ENCODE measurements at regions not wholly inside any gene's neighbourhood (a gene's known extent, or its start where the extent isn't known, plus 50 kb on each side); places are given as distances from the start of the nearest gene placed in this dataset.
A peak's percentile ranks its signal among the peaks of the same experiment; 100 is the strongest.

DNA sequence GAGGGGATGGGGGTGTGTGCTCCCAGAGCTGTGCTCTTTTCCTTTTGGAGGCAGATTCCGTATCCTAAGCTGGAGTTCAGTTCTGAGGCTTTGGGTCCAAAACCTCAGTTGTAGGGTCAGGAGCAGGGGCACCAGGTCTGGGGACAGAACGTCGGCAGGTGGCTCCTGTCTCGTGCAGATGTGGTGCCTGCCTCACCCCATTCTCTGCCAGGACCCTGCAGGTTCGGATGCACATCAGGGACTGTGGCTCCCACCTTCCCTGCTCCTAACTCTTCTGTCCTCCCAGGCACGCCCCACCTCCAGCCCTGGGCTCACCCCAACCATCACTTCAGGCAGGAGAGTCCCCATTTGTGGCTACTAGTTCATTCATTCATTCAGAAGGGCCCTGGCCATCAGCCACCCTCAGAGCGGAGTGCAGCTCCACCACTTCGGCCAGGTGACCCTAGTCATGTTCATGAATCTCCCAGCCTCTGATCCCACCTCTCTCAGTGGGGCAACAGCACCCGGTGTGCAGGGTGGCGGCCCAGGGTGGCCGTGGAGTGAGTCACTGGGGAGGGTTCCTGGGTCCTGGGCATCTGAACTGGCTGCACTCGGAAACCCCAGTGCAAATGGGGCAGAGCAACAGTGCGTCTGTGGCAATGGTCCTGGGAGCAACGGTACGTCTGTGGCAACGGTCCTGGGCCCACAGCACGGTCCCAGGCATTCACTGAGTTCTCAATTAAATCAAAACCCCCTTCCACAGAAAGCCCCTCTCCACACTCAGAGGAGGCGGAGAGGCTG lies 100.8 kb upstream of the FAM20C start:
- Histone ChIP-seq H3K9me3 (no peaks in the 10 kb centered on the region), H3K4me3 (no peak overlapping the region), H3K27ac (no peak overlapping the region), H3K27me3 (no peaks in the 10 kb centered on the region), H3K4me1 (peaks cover 9 to 21% of the 10 kb centered on the region in 2 donors), H3K36me3 (no peaks in the 10 kb centered on the region)
- peak in 1 of 2 donors; percentile 39 for DNase-seq (ENCODE audit: low spot score in 2 of 2)
- TF ChIP-seq, protein P1, sequence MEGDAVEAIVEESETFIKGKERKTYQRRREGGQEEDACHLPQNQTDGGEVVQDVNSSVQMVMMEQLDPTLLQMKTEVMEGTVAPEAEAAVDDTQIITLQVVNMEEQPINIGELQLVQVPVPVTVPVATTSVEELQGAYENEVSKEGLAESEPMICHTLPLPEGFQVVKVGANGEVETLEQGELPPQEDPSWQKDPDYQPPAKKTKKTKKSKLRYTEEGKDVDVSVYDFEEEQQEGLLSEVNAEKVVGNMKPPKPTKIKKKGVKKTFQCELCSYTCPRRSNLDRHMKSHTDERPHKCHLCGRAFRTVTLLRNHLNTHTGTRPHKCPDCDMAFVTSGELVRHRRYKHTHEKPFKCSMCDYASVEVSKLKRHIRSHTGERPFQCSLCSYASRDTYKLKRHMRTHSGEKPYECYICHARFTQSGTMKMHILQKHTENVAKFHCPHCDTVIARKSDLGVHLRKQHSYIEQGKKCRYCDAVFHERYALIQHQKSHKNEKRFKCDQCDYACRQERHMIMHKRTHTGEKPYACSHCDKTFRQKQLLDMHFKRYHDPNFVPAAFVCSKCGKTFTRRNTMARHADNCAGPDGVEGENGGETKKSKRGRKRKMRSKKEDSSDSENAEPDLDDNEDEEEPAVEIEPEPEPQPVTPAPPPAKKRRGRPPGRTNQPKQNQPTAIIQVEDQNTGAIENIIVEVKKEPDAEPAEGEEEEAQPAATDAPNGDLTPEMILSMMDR (IDR thresholded peaks at IDR 0.05): no peak
- intact Hi-C loops (cut with DNase I): no loop called here

DNA sequence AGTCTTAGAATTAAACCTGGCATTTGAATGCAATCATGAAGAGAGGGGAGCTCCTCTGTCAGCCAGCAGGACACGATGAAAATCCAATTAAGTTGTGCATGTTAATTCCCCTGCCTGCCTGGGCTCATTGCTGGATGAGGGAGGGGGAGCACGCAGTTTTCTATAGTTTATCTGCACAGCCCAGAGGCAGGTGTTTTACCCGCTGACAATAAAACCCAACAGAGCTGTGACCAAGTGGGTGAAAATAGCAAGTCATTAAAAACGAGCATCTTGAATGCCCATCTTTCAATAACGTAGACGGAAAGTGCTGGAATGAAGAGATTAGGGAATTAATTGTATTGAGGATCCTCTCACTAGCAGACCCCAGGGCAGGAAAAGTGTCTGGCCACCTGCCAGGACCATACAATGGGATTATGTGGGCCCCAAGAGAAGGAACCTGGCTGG lies 100.1 kb upstream of the FAM20C start:
- peak in 1 of 2 donors; percentile 41 for DNase-seq (ENCODE audit: low spot score in 2 of 2)
- intact Hi-C loops (cut with DNase I): no loop called here

DNA sequence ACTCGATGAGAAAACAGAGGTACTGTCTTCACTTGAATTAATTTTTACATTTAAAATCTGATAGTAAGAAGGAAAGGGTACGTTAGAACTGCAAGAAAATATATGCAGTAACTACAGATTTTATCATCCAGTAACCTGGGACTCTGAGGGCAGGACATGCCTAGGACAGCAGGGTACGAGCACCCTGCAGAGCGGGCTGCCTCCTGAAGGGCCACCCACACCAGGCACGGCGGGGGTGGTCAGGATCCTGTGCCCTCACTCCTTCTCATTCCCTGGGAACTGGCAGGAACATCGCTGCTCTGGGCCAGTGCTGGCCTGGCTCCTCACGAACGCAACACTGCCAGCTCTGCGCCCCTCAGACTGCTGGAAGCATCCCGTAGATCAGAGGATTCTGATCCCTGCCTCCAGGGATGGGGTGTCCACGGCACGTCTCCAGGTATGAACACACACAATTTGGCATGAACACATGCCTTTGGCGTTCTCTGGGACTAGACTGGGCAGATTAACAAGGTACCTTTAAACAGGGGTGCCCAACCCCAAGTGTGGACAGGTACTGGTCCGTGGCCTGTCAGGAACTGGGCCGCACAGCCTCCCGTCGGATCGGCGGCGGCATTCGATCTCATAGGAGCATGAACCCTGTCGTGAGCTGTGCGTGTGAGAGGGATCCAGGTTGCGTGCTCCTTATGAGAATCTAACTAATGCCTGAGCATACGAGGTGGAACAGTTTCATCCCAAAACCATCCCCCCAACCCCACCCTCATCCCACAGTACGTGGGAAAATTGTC lies 99.3 kb upstream of the FAM20C start:
- no peak overlapping the region for H3K27ac ChIP-seq
- TF ChIP-seq, protein P1 (IDR thresholded peaks at IDR 0.05): no peak
- intact Hi-C loops (cut with DNase I): no loop called here
- H3K9me3 ChIP-seq: peaks cover 2 to 4% of the 10 kb centered on the region in 2 donors
- H3K4me3 ChIP-seq: no peak overlapping the region
- H3K27me3 ChIP-seq: no peaks in the 10 kb centered on the region
- peaks cover 9 to 21% of the 10 kb centered on the region in 2 donors for H3K4me1 ChIP-seq
- peak in 1 of 2 donors; percentile 49 for DNase-seq (ENCODE audit: low spot score in 2 of 2)
- no peaks in the 10 kb centered on the region for H3K36me3 ChIP-seq

More for the DNA sequence above, 100.1 kb upstream of the FAM20C start:
- TF ChIP-seq, protein P1 (IDR thresholded peaks at IDR 0.05): no peak
- H3K36me3 ChIP-seq: no peaks in the 10 kb centered on the region
- H3K9me3 ChIP-seq: no peaks in the 10 kb centered on the region
- H3K4me1 ChIP-seq: peaks cover 9 to 21% of the 10 kb centered on the region in 2 donors
- H3K27me3 ChIP-seq: no peaks in the 10 kb centered on the region
- no peak overlapping the region for H3K4me3 ChIP-seq
- H3K27ac ChIP-seq: no peak overlapping the region

DNA sequence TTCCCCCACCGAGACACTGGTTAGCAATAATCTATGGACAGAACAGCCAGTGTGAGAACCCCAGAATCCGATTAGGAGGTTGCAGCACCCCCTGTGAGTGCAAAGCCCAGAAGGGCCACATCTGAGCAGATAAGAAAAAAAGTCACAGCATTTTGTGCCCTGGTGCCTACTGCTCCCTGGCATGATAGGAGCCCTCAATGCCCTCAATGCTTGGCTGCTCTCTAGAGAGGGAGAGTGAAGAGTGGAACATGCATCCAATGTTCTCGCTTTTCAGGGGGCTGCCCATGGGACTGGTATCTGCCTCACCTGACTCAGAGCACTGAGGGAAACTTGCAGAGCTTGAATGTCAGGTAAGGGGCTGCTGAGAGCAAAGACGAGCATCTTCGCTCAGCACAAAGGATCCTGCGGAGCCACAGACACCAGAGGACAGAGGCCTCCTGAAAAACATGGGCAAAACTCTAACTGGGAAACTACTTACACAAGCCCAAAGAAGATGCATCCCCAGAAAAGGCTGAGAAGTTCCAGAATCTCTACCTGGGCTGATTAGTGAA lies 98.0 kb upstream of the FAM20C start:
- H3K4me3 ChIP-seq: no peak overlapping the region
- TF ChIP-seq, protein P1 (IDR thresholded peaks at IDR 0.05): no peak
- H3K27ac ChIP-seq: no peak overlapping the region
- DNase-seq (ENCODE audit: low spot score in 2 of 2): no peak
- no peaks in the 10 kb centered on the region for H3K36me3 ChIP-seq
- intact Hi-C loops (cut with DNase I): no loop called here
- H3K9me3 ChIP-seq: peaks cover 4 to 7% of the 10 kb centered on the region in 2 donors
- H3K27me3 ChIP-seq: no peaks in the 10 kb centered on the region
- H3K4me1 ChIP-seq: peaks cover 4 to 11% of the 10 kb centered on the region in 2 donors

DNA sequence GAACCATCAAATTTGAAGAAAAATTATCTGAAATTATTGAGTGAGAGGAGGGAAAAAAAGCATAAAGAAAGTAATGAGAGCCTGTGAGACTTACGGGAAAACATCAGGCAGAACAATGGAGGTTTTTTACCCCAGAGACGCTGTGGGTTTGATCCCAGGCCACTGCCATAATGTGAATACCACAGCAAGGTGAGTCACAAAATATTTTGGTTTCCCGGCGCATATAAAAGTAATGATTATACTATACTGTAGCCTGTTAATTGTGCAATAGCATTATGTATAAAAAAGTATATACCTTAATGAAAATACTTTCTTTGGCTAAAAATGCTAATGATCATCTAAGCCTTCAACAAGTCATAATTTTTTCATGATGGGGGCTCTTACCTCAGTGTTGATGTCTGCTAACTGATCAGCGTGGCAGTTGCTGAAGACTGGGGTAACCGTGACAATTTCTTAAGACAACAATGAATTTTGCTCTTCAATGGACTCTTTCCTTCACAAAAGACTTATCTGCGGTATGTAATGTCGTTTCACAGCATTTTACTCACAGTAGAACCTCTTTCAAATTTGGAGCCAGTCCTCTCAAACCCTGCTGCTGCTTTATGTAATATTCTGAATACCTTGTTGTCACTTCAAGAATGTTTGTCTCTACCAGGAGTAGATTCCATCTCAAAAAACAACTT lies 97.0 kb upstream of the FAM20C start:
- no peak for DNase-seq (ENCODE audit: low spot score in 2 of 2)
- Histone ChIP-seq H3K36me3 (no peaks in the 10 kb centered on the region), H3K4me3 (no peak overlapping the region), H3K27me3 (no peaks in the 10 kb centered on the region), H3K27ac (no peak overlapping the region), H3K9me3 (peaks cover 4 to 7% of the 10 kb centered on the region in 2 donors), H3K4me1 (peaks cover 0 to 2% of the 10 kb centered on the region in 2 donors)
- TF ChIP-seq, protein P1 (IDR thresholded peaks at IDR 0.05): no peak
- intact Hi-C loops (cut with DNase I): no loop called here
